Glomerular endothelial cell (primary cell): ENCODE measurements at regions not wholly inside any gene's neighbourhood (a gene's known extent, or its start where the extent isn't known, plus 50 kb on each side); places are given as distances from the start of the nearest gene placed in this dataset.

Experiments
- DNase-seq: peaks from one replicate; pipeline ENCODE4 v3.0.0-alpha.2; 2011; ENCODE audit warnings: low read depth, low spot score; ENCODE audit errors: extremely low read depth

- DNase-seq = no peak
Measured at GRCh38 chr16:73185737-73186136, 137.8 kb upstream of the ZFHX3 start.

- no peak for DNase-seq
Measured at GRCh38 chr16:73183611-73184092, 135.7 kb upstream of the ZFHX3 start.

- DNase-seq = no peak
Measured at GRCh38 chr16:73179705-73180331, 131.9 kb upstream of the ZFHX3 start.

GRCh38 chr16:73177729-73178295, 129.9 kb upstream of the ZFHX3 start:
- DNase-seq = no peak

GRCh38 chr16:73176577-73177013, 128.7 kb upstream of the ZFHX3 start:
- no peak for DNase-seq

- DNase-seq = no peak
Measured at GRCh38 chr16:73172973-73173709, 125.2 kb upstream of the ZFHX3 start.

GRCh38 chr16:73172241-73172972, 124.5 kb upstream of the ZFHX3 start:
- no peak for DNase-seq

- no peak for DNase-seq
Measured at GRCh38 chr16:73171901-73172240, 123.9 kb upstream of the ZFHX3 start.

GRCh38 chr16:73171380-73171779, 123.5 kb upstream of the ZFHX3 start:
- no peak for DNase-seq

- DNase-seq = peak; percentile 12
Measured at GRCh38 chr16:73170612-73171038, 122.7 kb upstream of the ZFHX3 start.

GRCh38 chr16:73166947-73167550, 119.1 kb upstream of the ZFHX3 start:
- no peak for DNase-seq

- DNase-seq = no peak
Measured at GRCh38 chr16:73166441-73166851, 118.5 kb upstream of the ZFHX3 start.

- DNase-seq = no peak
Measured at GRCh38 chr16:73163238-73163815, 115.4 kb upstream of the ZFHX3 start.

- no peak for DNase-seq
Measured at GRCh38 chr16:73161977-73162376, 114.0 kb upstream of the ZFHX3 start.

- no peak for DNase-seq
Measured at GRCh38 chr16:73159296-73159695, 111.4 kb upstream of the ZFHX3 start.

- no peak for DNase-seq
Measured at GRCh38 chr16:73157861-73158260, 109.9 kb upstream of the ZFHX3 start.

GRCh38 chr16:73154063-73154870, 106.3 kb upstream of the ZFHX3 start:
- DNase-seq = peak; percentile 64

- DNase-seq = no peak
Measured at GRCh38 chr16:73152386-73153125, 104.6 kb upstream of the ZFHX3 start.

- no peak for DNase-seq
Measured at GRCh38 chr16:73151941-73152340, 104.0 kb upstream of the ZFHX3 start.
